Stimulated activated CD8-positive, alpha-beta memory T cell treated with anti-CD3 and anti-CD28 coated beads, Interleukin-15, amount 100 ng/mL, for 24 hours (primary cell): ENCODE measurements at regions not wholly inside any gene's neighbourhood (a gene's known extent, or its start where the extent isn't known, plus 50 kb on each side); places are given as distances from the start of the nearest gene placed in this dataset.

Experiments used
- DNase-seq: peaks from one replicate; pipeline ENCODE4 v3.0.0-alpha.2; 2020; ENCODE audit warnings: low read depth

DNA sequence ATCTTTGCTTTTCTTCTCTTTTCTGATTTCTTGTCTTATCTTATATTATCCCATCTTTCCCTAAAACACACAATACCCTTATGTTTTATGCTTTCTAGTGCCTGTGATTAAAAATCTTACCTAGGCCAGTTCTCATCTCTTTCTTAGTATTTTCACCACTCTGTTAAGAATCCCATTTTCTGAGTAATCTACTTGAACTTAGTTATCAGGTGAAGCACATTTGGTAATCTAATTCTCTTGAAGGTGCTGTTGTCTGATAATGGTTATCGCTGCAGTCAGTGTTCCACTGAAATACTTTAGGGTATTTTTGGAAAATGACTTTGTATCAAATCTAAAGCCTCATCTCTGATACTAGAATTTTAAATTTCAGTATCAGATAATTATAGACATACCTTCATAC is 192.5 kb upstream of the MAN1A1 start:
- DNase-seq, result no peak

DNA sequence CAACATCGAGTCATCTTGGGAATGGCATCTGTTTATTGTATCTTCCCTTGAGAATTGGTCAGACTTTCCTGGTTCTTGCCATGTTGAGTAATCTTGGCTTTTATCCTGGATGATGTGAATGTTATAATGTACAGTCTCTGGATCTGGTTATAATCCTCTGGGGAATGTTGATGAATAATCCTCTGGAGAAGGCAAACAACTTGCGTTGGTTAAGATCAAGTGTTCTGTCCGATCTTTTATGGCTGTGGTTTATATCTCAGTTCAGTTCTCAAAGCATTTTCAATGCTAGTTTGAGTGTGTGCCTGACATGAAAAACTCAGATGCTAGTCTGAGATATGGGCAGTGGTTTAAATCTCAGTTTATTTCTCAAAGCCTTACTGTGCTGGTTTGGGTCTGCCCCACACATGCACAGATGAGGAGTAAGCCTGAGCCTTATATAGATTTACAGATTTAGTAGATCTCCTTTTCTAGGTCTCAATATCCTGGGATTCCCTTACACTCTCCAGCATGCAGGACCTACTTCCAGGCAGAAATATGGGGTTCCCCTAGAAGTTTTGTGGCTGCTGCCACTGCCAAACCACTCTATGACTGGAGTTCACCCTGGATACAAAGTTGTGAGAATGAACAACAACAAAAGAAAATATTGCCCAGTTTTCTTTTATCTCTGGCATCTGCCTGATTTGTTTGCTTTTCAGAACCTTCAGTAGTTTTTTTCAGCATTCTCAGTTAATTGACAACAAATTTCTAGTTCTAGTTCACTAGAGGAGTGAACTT is 191.8 kb upstream of the MAN1A1 start:
- DNase-seq, result no peak

- DNase-seq, result no peak
Measured at GRCh38 chr6:119540417-119540816, 190.9 kb upstream of the MAN1A1 start.

GRCh38 chr6:119539066-119539746 is 189.6 kb upstream of the MAN1A1 start:
- no peak for DNase-seq

- DNase-seq, result no peak
Measured at GRCh38 chr6:119536666-119537065, 187.1 kb upstream of the MAN1A1 start.

DNA sequence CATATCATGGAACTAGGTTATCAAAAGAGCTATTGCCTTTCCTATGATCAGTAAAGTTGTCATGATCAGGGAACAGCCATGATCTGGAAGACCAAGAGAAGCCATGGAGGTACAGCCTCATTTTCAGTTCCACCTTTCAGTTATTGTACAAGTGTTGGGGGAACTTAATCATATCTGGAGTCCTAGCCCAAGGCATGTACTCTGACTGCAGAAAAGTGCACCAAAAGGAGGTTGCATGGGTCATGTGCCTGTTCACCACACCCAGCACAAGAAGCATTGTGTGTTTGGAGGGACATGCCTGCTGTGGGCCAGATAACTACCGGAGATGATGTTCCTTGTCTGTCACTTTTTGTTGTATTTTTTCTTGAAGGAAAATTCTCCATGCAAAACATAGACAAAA is 185.8 kb upstream of the MAN1A1 start:
- no peak for DNase-seq

GRCh38 chr6:119533603-119534279 is 184.2 kb upstream of the MAN1A1 start:
- no peak for DNase-seq

DNA sequence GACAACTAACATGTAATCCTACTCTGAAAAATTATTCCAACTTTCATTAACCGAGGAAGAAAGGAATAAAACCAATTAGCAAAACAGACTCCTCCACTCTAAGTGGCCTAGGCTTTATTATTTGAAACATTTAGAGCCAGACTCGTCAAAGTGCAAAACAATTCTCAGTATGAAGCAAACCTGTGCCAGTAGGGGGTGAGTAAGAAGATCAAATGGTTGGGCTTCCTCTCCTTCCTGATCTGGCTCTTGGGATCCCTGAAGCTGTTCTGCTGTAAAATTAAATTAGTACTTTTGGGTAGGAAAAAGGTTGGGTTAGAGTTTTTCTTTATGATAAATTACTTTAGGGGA is 177.6 kb upstream of the MAN1A1 start:
- no peak for DNase-seq

- no peak for DNase-seq
Measured at GRCh38 chr6:119526561-119527230, 177.1 kb upstream of the MAN1A1 start.

GRCh38 chr6:119524410-119524809 is 174.8 kb upstream of the MAN1A1 start:
- no peak for DNase-seq

DNA sequence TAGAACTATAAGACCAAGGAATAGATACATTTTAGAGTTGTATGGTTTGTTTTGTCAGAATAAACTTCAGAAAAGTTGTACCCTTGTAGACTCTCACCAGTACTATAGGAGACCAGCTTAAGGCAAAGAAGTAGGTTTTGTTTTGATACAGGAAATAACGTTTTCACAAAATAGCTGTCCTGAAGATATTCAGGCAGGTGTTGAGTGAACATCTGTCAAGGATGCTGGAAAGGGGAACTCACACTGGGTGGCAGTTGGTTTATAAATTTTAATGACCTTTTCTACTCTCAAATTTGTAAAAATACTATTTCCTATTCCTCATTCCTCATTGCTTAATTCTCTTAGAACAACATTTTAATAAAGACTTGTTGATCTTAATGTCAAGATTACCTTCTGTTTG is 174.0 kb upstream of the MAN1A1 start:
- DNase-seq, result no peak

- DNase-seq, result no peak
Measured at GRCh38 chr6:119521251-119521650, 171.7 kb upstream of the MAN1A1 start.

DNA sequence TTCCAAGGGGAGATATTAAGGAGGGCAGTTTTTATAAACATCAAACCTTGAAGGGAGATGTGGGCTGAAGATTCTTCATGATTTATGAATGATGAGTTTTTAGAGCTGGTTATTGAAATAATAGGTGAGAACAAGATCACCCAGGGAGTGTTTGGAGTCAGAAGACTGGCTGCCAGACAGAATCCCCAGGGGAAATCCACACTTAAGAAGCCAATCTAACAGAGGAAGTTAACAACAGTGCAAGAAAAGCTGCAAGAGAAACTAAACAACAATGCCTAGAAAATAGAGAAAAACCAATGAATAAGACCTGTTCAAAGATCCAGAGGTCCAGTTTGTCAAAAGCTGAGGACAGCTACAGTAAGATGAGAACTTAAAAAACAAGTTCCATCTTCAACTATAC is 167.9 kb upstream of the MAN1A1 start:
- no peak for DNase-seq

DNA sequence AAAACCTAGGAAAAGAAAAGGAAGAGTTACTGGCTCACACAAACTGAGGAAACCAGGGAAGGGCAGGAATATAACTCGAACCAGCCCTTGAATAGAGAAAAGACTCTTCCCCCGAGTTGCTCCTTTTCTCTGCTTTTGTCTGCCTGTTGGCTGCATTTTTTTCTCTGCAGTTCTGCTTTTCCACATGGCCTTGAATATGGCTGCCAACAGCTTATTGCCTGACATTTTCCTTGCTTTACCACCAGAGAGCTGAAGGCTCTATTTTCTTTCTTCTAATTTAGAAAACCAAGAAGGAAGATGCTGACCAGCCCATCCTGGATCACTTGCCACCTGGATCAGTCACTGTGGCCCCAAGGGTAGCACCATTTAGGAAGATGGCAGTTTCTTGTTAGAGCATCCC is 164.8 kb upstream of the MAN1A1 start:
- DNase-seq, result no peak

- no peak for DNase-seq
Measured at GRCh38 chr6:119511024-119511423, 161.5 kb upstream of the MAN1A1 start.

DNA sequence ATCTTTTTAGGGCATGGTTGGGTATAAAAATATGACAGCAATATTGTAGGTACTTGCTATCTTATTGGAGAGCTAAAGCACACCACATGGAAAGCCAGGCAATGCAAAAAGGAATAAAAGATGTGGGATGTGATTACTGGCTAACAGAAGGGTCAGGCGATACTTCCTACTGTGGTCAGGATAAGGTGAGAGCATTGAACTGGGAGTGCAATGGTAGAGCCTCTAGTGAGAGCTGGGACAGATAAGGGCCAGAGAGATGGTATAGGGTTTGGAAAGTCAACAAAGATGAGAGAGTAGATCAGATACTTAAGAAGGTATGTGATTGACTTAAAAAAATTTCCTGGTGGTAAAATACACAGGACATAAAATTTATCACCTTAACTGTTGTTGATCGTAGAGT is 160.7 kb upstream of the MAN1A1 start:
- DNase-seq, result no peak

- DNase-seq, result no peak
Measured at GRCh38 chr6:119506631-119507174, 157.1 kb upstream of the MAN1A1 start.

DNA sequence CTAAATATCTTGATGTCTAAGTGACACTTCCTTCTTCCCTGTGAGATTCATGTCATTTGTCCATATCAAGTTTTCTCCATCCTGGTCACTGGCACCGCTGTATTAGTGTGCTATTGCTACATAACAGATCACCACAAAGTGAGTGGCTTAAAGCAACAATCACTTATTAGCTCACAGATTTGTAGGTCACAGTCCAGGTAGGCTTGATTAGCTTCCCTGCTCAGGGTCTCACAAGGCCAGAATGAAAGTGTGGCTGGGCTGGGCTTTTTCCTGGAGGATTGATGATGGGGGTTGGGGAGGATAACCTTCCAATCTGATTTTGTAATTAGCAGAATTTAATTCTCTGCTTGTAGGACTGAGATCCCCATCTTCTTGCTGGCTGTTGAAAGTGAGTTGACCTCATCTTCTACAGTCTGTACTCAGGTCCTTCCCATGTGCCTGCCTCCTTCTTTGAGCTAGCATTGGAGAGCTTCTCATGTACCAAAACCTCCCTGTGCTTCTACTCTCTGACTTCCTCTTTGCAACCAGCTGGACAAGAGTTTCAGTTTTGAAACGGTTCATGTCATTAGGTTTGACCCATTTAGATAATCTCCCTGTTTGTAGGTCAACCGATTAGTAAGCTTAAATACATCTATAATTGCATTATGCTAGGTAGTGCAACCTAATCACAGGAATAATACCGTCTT is 152.4 kb upstream of the MAN1A1 start:
- no peak for DNase-seq

DNA sequence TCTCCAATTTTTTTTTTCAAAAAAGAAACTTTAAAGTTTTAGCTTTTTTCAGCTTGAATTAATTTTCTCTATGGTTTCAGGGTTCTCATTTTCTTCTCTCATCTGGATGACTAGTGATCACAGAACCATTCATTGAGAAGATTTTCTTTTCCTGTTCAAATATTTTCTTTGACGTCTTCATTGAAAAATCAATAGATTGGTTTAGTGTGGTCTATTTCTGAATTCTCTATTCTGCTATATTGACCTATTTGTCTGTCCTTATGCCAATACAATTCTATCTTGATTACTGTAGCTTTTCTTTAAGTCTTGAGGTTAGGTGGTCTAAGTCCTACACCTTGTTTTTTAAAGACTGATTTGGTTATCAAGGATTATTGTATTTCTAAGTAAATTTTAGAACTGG is 150.2 kb upstream of the MAN1A1 start:
- DNase-seq, result no peak

GRCh38 chr6:119497988-119498727 is 148.6 kb upstream of the MAN1A1 start:
- DNase-seq, result no peak

DNA sequence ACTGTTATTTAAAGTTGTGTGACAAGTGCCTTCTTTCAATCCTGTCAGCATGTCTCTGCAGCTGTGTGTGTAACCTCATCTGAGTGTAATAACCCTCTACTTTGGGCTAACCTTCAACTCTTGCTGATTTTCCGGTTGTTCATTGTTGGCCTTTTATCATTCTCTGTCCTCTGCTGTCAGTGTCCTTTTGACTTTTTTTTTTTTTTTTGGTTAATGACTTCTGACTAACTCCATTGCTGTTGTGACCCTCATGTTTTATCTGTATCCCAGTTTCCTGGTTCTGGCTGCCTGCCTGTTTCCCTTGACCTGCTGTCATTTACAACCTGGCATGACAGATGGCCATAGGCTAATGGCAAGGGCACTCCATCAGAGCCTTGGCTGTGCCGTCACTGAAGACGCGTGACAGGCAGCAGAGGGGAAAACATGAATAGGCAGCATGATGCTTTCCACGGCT is 145.7 kb upstream of the MAN1A1 start:
- no peak for DNase-seq
